NB4 (cell line): ENCODE measurements at regions not wholly inside any gene's neighbourhood (a gene's known extent, or its start where the extent isn't known, plus 50 kb on each side); places are given as distances from the start of the nearest gene placed in this dataset.

Experiments
- DNase-seq: peaks from one replicate; pipeline ENCODE4 v3.0.0; 2010; ENCODE audit warnings: low read depth
- H3K4me3 ChIP-seq: one replicate; pipeline ENCODE4 v1.5.1; 2011; ENCODE audit warnings: mild to moderate bottlenecking, low read depth, low read length, moderate library complexity
- CTCF ChIP-seq: IDR thresholded peaks from one replicate; pipeline ENCODE4 v1.5.1; 2012; ENCODE audit warnings: low read depth, low read length
- MAX ChIP-seq: IDR thresholded peaks from 2 replicates; pipeline ENCODE4 v1.6.1; 2011; ENCODE audit warnings: low read depth, low read length
- MYC ChIP-seq: IDR thresholded peaks from 2 replicates; pipeline ENCODE4 v1.6.1; 2011; ENCODE audit warnings: low read depth, low read length
- POLR2A ChIP-seq: IDR thresholded peaks from 2 replicates; pipeline ENCODE4 v1.6.1; 2011; ENCODE audit warnings: mild to moderate bottlenecking; ENCODE audit not compliant: insufficient read length; ENCODE audit errors: extremely low read depth

GRCh38 chr10:61138708-61139591, 195.0 kb upstream of the RHOBTB1 start:
- TF ChIP-seq POLR2A (no peak), MYC (no peak), MAX (no peak), CTCF (no peak)
- no peak overlapping the region for H3K4me3 ChIP-seq
- no peak for DNase-seq

GRCh38 chr10:61136139-61136538, 192.2 kb upstream of the RHOBTB1 start:
- no peak overlapping the region for H3K4me3 ChIP-seq
- no peak for TF ChIP-seq MYC
- TF ChIP-seq CTCF: no peak
- DNase-seq: no peak

GRCh38 chr10:61135276-61135721, 191.3 kb upstream of the RHOBTB1 start:
- DNase-seq: no peak
- no peak overlapping the region for H3K4me3 ChIP-seq
- TF ChIP-seq CTCF: no peak

- no peak overlapping the region for H3K4me3 ChIP-seq
- DNase-seq: no peak
- TF ChIP-seq MYC (no peak), MAX (no peak), POLR2A (no peak), CTCF (no peak)
These were observed 186.4 kb upstream of the RHOBTB1 start for GRCh38 chr10:61130366-61130765.

GRCh38 chr10:61128196-61128595, 184.2 kb upstream of the RHOBTB1 start:
- H3K4me3 ChIP-seq: no peak overlapping the region
- no peak for DNase-seq
- no peak for TF ChIP-seq CTCF
- no peak for TF ChIP-seq MYC
- no peak for TF ChIP-seq MAX
- no peak for TF ChIP-seq POLR2A

GRCh38 chr10:61125560-61126170, 181.7 kb upstream of the RHOBTB1 start:
- TF ChIP-seq MAX (no peak), MYC (no peak), CTCF (no peak), POLR2A (no peak)
- DNase-seq: no peak
- H3K4me3 ChIP-seq: no peak overlapping the region
